ENCODE measurements at regions not wholly inside any gene's neighbourhood (a gene's known extent, or its start where the extent isn't known, plus 50 kb on each side); places are given as distances from the start of the nearest gene placed in this dataset.
"Not testable (repeated sequence)": the region's sequence is repeated elsewhere in the genome, so short reads cannot be mapped to it uniquely, and the experiment has no call there.

DNA sequence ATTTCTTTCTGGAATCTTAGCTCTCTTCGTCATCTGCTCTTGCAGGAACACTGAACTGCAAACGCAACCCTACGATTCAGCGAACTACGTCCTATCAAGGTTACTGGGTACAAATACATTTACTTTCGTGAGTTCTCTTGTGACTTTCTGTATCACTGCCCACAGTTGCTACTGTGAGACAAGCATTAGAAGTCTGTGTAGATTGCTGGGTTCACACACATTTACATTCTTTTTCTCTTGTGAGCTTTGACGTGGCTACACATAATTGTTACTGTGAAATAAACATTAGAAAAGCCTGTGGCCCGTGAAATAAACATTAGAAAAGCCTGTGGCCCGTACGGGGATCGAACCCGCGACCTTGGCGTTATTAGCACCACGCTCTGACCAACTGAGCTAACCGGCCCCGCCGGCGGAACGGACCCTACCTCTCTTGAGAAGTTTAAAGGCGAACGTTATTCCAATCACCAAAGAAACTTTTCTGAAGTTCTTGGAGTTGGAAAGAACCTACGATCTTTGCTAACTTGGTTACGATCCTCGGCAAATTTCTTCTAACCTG lies 61.2 kb upstream of the ZNF322 start:
- not testable (repeated sequence) for DNase-seq

DNA sequence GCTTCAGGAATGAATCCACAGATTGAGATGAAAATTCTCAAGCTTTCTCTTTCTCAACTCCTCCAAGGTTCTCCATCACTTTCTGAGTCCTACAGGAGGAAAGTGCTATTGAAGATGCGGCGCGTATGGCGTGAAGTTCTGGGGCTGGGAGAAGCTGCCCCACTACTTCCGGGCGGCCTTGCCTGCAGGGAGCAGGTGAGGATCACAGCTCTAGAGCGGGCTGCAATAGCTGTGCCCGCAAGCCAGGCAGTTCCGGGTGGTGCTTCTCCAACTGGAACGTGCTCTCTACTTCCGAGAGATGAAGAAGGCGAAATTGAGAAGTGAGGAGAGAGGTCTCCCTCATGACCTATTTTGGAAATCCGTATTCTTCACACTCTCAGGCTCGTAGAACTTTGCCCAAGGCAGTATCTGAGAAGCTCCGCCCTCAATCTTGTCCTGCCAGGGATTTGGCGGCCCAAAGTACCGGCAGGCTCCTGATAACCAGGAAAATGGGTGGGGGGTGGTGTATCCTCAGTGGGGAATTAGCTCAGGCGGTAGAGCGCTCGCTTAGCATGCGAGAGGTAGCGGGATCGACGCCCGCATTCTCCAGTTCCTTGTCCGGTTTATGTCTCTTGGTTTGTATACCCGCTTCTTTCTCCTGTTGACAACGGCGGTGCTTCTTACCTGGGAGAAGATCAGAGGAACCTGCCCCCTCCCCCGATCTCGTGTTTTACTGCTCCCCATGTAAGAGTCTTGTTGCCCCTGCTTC lies 70.6 kb upstream of the ZNF322 start:
- not testable (repeated sequence) for DNase-seq

DNA sequence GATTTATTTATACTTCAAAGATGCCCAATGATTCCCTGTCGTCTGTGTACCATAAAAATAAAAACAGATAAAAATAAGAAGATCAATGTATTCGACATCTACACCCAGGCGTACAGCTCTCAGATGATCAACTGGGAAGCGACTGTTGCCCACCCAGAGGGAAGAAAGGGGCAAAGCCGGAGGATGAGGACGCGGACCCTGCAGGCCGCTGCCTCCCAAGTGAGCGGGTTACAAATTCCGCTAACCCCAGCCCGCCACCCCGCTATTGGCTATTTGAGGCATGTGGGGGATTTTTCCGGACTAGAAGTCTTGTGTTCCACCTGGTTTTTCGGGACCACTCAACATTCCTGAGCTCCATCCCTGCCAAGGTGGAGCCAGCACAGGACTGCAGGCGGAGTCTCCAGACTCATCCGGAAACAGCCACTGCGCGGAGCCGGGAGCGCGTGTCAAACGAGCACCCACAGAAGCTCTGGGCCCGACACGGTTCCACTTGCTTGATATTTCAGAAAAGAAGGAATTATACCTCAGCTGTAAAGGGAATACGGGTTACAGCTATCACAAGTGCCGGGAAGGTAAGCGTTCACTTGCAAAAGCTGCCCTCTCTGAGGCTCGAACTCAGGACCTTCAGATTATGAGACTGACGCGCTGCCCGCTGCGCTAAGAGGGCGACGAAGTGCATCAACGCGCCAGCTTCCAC lies 75.4 kb upstream of the ZNF322 start:
- not testable (repeated sequence) for DNase-seq

DNA sequence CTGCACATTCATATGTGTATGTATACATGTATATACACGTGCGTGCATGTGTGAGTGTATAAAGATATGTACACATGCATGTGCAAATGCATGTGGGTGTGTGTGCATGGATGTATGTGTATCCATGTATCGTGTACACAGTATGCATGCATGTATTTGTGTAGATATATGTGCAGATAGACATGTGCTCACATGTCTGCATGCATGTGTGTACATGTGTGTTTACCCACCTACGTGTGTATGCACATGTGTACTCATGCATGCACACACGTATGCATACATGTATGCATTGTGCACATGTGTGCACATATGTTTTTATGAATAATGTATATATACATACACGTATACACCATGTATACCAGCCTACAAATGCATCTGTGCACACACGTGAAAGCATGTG lies 80.3 kb upstream of the ZNF322 start:
- DNase-seq: no peak

DNA sequence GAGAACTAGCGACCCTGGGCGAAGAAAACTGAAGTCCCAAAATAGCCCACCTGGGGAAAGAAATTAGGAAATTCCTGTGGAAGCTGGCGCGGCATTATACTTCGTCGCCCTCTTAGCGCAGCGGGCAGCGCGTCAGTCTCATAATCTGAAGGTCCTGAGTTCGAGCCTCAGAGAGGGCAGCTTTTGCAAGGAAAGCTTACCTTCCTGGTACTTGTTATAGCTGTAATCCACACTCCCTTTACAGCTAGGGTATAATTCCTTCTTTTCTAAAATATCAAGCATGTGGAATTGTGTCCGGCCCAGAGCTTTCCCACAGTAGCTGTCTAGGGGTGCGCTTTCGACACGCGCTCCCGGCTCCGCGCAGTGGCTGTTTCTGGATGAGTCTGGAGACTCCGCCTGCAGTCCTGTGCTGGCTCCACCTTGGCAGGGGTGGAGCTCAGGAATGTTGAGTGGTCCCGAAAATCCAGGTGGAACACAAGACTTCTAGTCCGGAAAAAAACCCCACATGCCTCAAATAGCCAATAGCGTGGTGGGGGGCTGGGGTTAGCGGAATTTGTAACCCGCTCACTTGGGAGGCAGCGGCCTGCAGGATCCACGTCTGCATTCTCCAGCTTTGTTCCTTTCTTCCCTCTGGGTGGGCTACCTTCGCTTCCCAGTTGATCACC lies 83.7 kb upstream of the ZNF322 start:
- no peak for DNase-seq

DNA sequence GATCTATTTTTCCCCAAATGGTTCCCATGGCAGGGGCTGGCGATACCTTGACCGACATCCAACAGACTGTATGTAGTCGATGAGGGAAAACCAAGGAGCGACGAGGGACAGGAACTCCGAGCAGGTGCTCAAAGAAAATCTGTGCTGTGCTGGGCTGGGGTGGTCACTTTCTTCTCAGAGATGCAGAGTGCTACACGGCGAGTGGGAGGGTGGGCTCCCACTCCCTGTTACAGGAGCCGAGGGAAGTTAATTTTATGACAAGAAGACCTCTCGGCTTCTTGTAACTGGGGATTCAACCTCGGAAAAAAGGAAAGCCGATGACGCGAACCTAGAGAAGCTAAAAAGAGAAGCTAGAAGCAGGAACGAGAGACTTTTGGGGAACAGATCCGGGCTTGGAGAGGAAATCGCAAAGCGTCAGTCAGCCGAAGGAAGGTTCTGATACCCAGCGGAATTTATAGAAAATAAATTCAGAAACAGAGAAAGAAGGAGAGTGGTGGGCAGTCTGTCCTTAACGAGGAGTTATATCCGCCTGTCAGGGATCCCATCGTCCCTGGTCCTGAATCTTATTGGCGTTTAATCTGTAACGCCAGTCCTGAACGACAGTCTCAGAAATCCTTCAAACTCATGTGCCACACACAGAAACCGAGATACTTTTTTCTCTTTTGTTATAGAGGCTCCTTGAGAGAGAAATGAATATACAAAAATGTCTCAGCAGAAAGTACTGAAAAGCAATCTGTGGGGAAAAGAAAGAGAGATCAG lies 84.6 kb upstream of the ZNF322 start:
- DNase-seq: no peak

DNA sequence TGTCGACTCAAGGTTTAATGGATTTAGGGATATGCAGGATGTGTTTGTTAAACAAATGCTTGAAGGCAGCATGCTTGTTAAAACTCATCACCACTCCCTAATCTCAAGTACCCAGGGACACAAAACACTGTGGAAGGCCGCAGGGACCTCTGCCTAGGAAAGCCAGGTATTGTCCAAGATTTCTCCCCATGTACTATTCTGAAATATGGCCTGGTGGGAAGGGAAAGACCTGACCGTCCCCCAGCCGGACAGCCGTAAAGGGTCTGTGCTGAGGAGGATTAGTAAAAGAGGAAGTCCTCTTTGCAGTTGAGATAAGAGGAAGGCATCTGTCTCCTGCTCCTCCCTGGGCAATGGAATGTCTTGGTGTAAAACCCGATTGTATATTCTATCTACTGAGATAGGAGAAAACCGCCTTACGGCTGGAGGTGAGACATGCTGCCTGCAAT lies 85.3 kb upstream of the ZNF322 start:
- not testable (repeated sequence) for DNase-seq

DNA sequence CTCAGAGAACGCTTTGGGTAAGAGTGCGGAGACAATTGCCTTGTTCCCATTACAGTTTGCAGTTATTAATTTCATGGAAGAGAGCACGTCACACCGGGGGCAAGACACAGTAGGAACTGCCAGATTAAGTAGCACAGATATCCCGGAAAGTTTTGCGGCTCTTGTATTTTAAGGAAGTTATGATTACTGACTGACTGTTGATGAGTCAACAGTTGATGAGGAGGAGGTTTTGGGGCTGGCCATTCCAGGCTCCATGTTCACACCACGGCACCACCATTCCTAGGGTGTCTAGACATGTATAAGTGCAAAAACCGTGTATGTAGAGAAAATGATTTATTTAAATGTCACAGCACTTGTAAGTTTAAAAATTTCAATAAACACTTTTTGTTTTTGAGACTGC lies 86.4 kb upstream of the ZNF322 start:
- not testable (repeated sequence) for DNase-seq

DNA sequence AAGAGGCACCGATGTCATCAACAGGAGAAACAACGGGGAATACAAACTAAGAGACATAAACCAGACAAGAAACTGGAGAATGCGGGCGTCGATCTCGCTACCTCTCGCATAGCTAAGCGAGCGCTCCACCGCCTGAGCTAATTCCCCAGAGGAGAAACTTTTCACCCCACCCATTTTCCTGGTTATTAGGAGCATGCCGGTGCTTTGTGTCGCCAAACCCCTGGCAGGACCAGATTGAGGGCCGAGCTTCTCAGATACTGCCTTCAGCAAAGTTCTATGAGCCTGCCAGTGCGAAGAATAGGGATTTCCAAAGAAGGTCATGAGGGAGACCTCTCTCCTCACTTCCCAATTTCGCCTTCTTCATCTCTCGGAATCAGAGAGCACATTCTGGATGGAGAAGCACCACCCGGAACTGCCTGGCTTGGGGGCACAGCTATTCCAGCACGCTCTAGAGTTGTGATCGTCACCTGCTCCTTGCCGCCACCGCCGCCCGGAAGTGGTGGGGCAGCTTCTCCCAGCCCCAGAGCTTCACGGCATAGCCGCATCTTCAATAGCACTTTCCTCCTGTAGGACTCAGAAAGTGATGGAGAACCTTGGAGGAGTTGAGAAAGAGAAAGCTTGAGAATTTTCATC lies 89.7 kb upstream of the ZNF322 start:
- DNase-seq: not testable (repeated sequence)

DNA sequence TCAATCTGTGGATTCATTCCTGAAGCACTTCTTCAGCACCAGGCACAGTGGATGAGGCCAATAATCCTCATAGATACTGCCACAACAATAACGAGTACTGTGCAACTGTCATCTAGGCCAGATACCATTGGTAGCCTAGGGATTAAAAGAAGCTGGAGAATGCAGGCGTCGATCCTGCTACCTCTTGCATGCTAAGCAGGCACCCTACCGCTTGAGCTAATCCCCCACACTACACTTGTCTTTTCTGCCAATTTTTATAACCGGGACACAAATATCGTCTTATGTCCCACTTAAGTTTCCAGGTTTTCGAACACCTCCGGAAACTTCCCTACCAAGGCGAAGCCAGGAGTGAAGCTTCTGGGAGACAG lies 90.2 kb upstream of the ZNF322 start:
- not testable (repeated sequence) for DNase-seq

DNA sequence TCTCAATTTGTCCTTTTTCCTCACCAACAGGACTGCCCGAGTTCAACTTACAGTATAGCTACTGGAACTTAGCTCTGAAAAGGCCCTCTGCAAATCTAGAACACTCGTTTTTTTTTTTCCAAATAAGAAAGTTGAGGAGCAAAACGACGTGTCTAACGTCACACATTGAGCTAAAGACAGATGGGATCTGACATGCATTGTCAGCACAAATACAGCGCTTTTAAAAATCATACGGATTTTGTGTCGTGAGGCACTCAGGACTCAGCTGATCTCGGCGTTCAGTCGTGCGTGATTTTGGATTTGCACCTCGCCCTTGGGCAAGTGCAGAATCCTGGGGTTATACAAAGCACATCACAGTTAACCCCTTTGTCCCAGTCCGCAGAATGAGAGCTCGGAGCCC lies 94.7 kb upstream of the ZNF322 start:
- no peak for DNase-seq

DNA sequence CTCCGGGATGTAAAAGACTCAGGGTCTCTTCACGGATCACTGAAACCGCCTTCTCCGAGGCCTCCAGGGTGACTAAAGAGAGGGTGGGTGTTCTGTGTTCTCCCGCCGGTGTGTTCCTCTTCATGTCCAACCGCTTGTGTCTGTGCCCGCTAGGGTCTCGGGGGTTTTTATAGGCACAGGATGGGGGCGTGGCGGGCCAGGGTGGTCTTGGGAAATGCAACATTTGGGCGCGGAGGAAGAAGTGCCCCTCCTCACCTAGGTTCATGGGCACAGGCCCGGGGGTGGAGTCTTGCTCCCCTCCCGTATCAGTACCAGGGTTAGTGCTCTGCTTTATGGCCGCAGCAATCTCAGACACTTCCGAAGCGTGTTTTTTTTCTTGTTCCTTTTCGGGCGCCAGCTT lies 95.3 kb upstream of the ZNF322 start:
- not testable (repeated sequence) for DNase-seq

DNA sequence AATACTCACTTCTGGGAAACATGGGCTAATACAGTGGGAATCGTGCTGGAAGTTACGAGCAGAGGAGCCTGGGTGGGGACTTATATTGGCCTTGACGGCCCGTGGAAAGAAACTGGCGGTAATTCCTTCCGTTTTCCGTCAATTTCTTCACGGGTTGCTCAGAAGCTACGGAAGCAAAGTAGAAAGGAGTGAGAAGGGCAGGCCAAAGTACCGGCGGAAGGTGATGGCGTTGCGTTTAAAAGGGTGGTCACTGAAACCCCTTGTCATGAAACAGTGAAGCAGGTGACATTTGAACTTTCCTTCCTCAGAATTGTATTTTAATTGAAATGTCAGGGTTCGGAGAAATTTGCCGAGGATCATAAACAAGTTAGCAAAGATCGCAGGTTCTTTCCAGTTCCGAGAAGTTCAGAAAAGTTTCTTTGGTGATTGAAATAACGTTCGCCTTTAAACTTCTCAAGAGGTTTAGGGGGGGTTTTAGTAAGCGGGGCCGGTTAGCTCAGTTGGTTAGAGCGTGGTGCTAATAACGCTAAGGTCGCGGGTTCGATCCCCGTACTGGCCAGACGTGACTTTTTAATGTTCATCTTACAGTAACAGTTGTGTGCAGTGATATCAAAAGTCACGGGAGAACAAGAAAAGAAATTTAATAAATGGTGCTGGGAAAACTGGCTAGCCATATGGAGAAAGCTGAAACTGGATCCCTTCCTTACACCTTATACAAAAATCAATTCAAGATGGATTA lies 96.7 kb upstream of the ZNF322 start:
- DNase-seq: not testable (repeated sequence)

DNA sequence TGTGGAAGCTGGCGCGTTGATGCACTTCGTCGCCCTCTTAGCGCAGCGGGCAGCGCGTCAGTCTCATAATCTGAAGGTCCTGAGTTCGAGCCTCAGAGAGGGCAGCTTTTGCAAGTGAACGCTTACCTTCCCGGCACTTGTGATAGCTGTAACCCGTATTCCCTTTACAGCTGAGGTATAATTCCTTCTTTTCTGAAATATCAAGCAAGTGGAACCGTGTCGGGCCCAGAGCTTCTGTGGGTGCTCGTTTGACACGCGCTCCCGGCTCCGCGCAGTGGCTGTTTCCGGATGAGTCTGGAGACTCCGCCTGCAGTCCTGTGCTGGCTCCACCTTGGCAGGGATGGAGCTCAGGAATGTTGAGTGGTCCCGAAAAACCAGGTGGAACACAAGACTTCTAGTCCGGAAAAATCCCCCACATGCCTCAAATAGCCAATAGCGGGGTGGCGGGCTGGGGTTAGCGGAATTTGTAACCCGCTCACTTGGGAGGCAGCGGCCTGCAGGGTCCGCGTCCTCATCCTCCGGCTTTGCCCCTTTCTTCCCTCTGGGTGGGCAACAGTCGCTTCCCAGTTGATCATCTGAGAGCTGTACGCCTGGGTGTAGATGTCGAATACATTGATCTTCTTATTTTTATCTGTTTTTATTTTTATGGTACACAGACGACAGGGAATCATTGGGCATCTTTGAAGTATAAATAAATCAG lies 106.8 kb upstream of the ZNF322 start:
- not testable (repeated sequence) for DNase-seq

DNA sequence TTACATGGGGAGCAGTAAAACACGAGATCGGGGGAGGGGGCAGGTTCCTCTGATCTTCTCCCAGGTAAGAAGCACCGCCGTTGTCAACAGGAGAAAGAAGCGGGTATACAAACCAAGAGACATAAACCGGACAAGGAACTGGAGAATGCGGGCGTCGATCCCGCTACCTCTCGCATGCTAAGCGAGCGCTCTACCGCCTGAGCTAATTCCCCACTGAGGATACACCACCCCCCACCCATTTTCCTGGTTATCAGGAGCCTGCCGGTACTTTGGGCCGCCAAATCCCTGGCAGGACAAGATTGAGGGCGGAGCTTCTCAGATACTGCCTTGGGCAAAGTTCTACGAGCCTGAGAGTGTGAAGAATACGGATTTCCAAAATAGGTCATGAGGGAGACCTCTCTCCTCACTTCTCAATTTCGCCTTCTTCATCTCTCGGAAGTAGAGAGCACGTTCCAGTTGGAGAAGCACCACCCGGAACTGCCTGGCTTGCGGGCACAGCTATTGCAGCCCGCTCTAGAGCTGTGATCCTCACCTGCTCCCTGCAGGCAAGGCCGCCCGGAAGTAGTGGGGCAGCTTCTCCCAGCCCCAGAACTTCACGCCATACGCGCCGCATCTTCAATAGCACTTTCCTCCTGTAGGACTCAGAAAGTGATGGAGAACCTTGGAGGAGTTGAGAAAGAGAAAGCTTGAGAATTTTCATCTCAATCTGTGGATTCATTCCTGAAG lies 111.6 kb upstream of the ZNF322 start:
- not testable (repeated sequence) for DNase-seq

DNA sequence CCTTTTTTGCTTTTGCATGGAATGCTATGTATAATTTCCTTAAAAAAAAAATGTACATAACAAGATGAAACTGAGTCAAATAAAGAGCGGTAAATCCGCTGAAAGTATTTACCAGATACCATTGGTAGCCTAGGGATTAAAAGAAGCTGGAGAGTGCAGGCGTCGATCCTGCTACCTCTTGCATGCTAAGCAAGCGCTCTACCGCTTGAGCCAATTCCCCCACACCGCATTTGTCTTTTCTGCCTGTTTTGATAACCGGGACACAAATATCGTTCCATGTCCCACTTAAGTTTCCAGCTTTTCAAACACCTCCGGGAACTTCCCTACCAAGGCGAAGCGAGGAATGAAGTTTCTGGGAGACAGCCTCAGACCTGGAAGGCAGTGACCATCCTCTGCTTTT lies 113.9 kb upstream of the ZNF322 start:
- DNase-seq: not testable (repeated sequence)

DNA sequence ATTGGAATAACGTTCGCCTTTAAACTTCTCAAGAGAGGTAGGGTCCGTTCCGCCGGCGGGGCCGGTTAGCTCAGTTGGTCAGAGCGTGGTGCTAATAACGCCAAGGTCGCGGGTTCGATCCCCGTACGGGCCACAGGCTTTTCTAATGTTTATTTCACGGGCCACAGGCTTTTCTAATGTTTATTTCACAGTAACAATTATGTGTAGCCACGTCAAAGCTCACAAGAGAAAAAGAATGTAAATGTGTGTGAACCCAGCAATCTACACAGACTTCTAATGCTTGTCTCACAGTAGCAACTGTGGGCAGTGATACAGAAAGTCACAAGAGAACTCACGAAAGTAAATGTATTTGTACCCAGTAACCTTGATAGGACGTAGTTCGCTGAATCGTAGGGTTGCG lies 121.0 kb upstream of the ZNF322 start:
- DNase-seq: not testable (repeated sequence)

DNA sequence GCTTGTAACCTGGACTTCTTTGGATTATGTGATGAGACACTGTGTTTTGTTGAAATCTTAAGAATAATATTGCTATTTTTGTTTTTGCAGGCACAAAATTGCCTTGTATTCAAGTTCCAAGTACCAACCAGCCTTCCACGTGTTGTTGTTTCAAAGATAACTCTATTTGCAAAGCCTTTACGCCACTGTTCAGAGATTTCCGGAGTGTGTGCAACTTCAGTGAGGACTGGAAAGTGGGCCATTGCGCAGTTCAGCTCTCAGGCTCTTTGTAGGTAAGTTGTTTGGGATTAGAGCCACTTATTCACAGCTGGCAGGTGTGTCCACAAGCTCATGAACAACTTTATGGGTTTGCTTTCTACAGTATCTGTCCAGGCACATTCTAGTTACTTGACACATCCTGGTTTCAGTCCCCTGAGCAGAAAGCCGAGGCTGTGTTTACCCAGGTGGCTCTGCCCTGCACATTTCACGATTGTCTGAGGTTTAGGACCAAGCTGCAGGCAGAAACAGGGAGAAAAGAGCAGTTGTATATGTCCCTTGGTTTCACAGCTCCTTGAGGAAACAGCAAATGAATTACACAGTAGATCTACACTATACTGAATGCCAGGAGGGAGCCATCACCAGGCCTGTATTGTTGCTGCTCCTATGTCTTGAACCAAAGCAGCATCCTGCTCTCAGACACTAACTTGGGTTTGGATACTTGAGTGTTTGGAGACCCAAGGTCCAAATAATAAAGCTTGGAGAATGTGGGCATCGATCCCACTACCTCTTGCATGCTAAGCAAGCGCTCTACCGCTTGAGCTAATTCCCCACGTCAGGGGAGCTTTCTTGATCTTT lies 136.1 kb upstream of the ZNF322 start:
- DNase-seq: not testable (repeated sequence)

All from stimulated activated naive CD4-positive, alpha-beta T cell treated with Interleukin-2 at 50 U/mL for 16 hours (primary cell).